ENCODE measurements at regions not wholly inside any gene's neighbourhood (a gene's known extent, or its start where the extent isn't known, plus 50 kb on each side); places are given as distances from the start of the nearest gene placed in this dataset.

GRCh38 chr6:93919365-93919764, 500.0 kb upstream of the EPHA7 start:
- peaks cover 3% of the 10 kb centered on the region for H3K4me1 Mint-ChIP-seq (ENCODE audit: low read depth)
- no peak for DNase-seq (ENCODE audit: low spot score)
- peaks cover 14% of the 10 kb centered on the region for H3K9me3 Mint-ChIP-seq (ENCODE audit: low read depth)
- TF ChIP-seq CTCF (IDR thresholded peaks at IDR 0.05), result no peak
- H3K27ac Mint-ChIP-seq (ENCODE audit: unreplicated experiment), result no peak overlapping the region
- H3K27me3 Mint-ChIP-seq (ENCODE audit: low read depth), result no peaks in the 10 kb centered on the region
- H3K36me3 Mint-ChIP-seq (ENCODE audit: low read depth), result peaks cover 2% of the 10 kb centered on the region
- no peak overlapping the region for H3K4me3 Mint-ChIP-seq (ENCODE audit: unreplicated experiment)

GRCh38 chr6:93918258-93918657, 498.9 kb upstream of the EPHA7 start:
- H3K27ac Mint-ChIP-seq (ENCODE audit: unreplicated experiment), result no peak overlapping the region
- TF ChIP-seq CTCF (IDR thresholded peaks at IDR 0.05), result no peak

GRCh38 chr6:93917216-93917615, 497.9 kb upstream of the EPHA7 start:
- DNase-seq (ENCODE audit: low spot score), result no peak
- Mint-ChIP-seq H3K27ac (ENCODE audit: unreplicated experiment) (no peak overlapping the region), H3K4me1 (ENCODE audit: low read depth) (peaks cover 5% of the 10 kb centered on the region), H3K36me3 (ENCODE audit: low read depth) (peaks cover 2% of the 10 kb centered on the region), H3K4me3 (ENCODE audit: unreplicated experiment) (no peak overlapping the region), H3K9me3 (ENCODE audit: low read depth) (peaks cover 14% of the 10 kb centered on the region), H3K27me3 (ENCODE audit: low read depth) (no peaks in the 10 kb centered on the region)
- TF ChIP-seq CTCF (IDR thresholded peaks at IDR 0.05), result no peak

More at GRCh38 chr6:93918258-93918657, 498.9 kb upstream of the EPHA7 start:
- no peak overlapping the region for H3K4me3 Mint-ChIP-seq (ENCODE audit: unreplicated experiment)
- H3K27me3 Mint-ChIP-seq (ENCODE audit: low read depth), result no peaks in the 10 kb centered on the region
- DNase-seq (ENCODE audit: low spot score), result no peak
- peaks cover 2% of the 10 kb centered on the region for H3K36me3 Mint-ChIP-seq (ENCODE audit: low read depth)
- peaks cover 14% of the 10 kb centered on the region for H3K9me3 Mint-ChIP-seq (ENCODE audit: low read depth)
- peaks cover 3% of the 10 kb centered on the region for H3K4me1 Mint-ChIP-seq (ENCODE audit: low read depth)

GRCh38 chr6:93916716-93917115, 497.4 kb upstream of the EPHA7 start:
- no peak overlapping the region for H3K27ac Mint-ChIP-seq (ENCODE audit: unreplicated experiment)
- H3K36me3 Mint-ChIP-seq (ENCODE audit: low read depth), result peaks cover 2% of the 10 kb centered on the region
- peaks cover 16% of the 10 kb centered on the region for H3K9me3 Mint-ChIP-seq (ENCODE audit: low read depth)
- H3K4me1 Mint-ChIP-seq (ENCODE audit: low read depth), result peaks cover 8% of the 10 kb centered on the region
- H3K27me3 Mint-ChIP-seq (ENCODE audit: low read depth), result no peaks in the 10 kb centered on the region
- DNase-seq (ENCODE audit: low spot score), result no peak
- H3K4me3 Mint-ChIP-seq (ENCODE audit: unreplicated experiment), result no peak overlapping the region
- TF ChIP-seq CTCF (IDR thresholded peaks at IDR 0.05), result no peak

DNA sequence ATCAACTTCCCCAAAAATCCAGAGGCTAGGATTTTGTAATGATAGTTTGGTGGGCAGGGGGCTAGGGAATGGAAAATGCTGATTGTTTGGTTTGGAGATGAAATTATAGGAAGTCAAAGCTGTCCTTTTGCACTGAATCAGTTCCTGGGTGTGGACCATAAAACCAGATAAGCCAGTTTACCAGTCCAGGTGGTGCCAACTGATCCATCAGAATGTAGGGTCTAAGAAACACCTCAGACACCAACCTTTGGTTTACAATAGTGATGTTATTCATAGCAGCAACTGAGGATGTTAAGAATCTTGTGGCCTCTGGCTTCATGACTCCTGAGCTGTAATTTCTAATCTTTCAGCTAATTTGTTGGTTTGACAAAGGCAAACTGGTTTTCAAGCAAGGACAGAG, 496.6 kb upstream of the EPHA7 start:
- Mint-ChIP-seq H3K27ac (ENCODE audit: unreplicated experiment) (no peak overlapping the region), H3K9me3 (ENCODE audit: low read depth) (peaks cover 16% of the 10 kb centered on the region), H3K4me1 (ENCODE audit: low read depth) (peaks cover 8% of the 10 kb centered on the region), H3K4me3 (ENCODE audit: unreplicated experiment) (no peak overlapping the region), H3K36me3 (ENCODE audit: low read depth) (peaks cover 2% of the 10 kb centered on the region), H3K27me3 (ENCODE audit: low read depth) (no peaks in the 10 kb centered on the region)
- DNase-seq (ENCODE audit: low spot score), result no peak
- TF ChIP-seq CTCF (IDR thresholded peaks at IDR 0.05), result no peak

All from chondrocyte (in vitro differentiated cells).